Adrenal gland (tissue), 5 donors: ENCODE measurements at regions not wholly inside any gene's neighbourhood (a gene's known extent, or its start where the extent isn't known, plus 50 kb on each side); places are given as distances from the start of the nearest gene placed in this dataset.

Source experiments
- CTCF ChIP-seq, 6 experiments: fragments of 450-650 bp in 4 of 6; fragments of 200-600 bp in 2 of 6; sonication (generic) in 1 of 6; IDR thresholded peaks; 1 replicate in 5 of 6; 2 replicates in 1 of 6; pipeline versions ENCODE4 v1.5.1 to v1.8.0; 2016 to 2021; ENCODE audit warnings: antibody characterized with exemption in 6 of 6, mild to moderate bottlenecking in 2 of 6, moderate library complexity in 1 of 6
- POLR2A ChIP-seq, 2 donors: fragments of 450-650 bp; IDR thresholded peaks; one replicate each; pipeline ENCODE4 v1.6.1; 2017; ENCODE audit warnings: antibody characterized with exemption in 2 of 2, mild to moderate bottlenecking in 2 of 2, moderate library complexity in 1 of 2
- donor health status: DM: no; HTN: no; CAD: no.

GRCh38 chr4:181364504-181364903 lies 878.7 kb upstream of the TENM3 start:
- TF ChIP-seq CTCF (IDR thresholded peaks at IDR 0.05) (no peak), POLR2A (IDR thresholded peaks at IDR 0.05) (no peak)
